ENCODE measurements at regions not wholly inside any gene's neighbourhood (a gene's known extent, or its start where the extent isn't known, plus 50 kb on each side); places are given as distances from the start of the nearest gene placed in this dataset.

DNA sequence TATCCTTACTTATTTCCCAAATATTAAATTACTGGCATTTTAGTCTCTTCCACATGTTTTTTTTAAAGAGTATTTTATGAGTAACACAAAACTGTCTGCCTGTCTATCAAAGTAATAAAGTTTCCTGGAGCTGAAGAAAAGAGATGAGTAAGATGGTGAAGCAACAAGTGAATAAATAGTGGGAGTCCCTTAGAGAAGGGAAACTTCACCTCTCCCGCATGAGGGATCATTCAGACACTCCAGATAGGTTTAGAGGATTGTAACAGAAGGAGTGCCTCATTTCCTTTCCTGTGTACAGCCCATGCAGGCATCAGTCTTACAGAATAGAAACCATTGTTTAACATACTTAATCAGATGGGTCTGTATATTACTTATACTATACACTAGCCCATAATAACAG lies 205.7 kb downstream of the USP25 start:
- TF ChIP-seq POLR2AphosphoS5 (IDR thresholded peaks at IDR 0.05; ENCODE audit: borderline replicate concordance, low read depth, low read length) (no peak), EZH2 (IDR thresholded peaks at IDR 0.05) (no peak), FOXP2 (optimal IDR thresholded peaks at IDR 0.05; ENCODE audit: control extremely low read depth, extremely low read length, insufficient read depth) (no peak)

Data from SK-N-MC (cell line).